ENCODE measurements at regions not wholly inside any gene's neighbourhood (a gene's known extent, or its start where the extent isn't known, plus 50 kb on each side); places are given as distances from the start of the nearest gene placed in this dataset.

GRCh38 chr1:56363007-56363770, 216.2 kb downstream of the PLPP3 start:
- TF ChIP-seq CTCF (IDR thresholded peaks at IDR 0.05) (no peak), NFYB (CRISPR knock-in tag; conservative IDR thresholded peaks at IDR 0.05; ENCODE audit: low read depth) (no peak), ETV6 (CRISPR knock-in tag; IDR thresholded peaks at IDR 0.05) (no peak), NFE2L1 (CRISPR knock-in tag; IDR thresholded peaks at IDR 0.05) (no peak), USF2 (CRISPR knock-in tag; IDR thresholded peaks at IDR 0.05) (no peak), CBFB (CRISPR knock-in tag; IDR thresholded peaks at IDR 0.05; ENCODE audit: low read depth) (no peak), KAT7 (CRISPR knock-in tag; IDR thresholded peaks at IDR 0.05; ENCODE audit: borderline replicate concordance) (no peak), CREB1 (CRISPR knock-in tag; IDR thresholded peaks at IDR 0.05) (no peak), FOXJ3 (CRISPR knock-in tag; IDR thresholded peaks at IDR 0.05; ENCODE audit: borderline replicate concordance) (no peak), ATF3 (CRISPR knock-in tag; conservative IDR thresholded peaks at IDR 0.05) (no peak), ATF1 (CRISPR knock-in tag; IDR thresholded peaks at IDR 0.05) (no peak), HMGXB4 (CRISPR knock-in tag; IDR thresholded peaks at IDR 0.05) (no peak), ZBTB21 (CRISPR knock-in tag; IDR thresholded peaks at IDR 0.05; ENCODE audit: borderline replicate concordance) (no peak), PREB (CRISPR knock-in tag; IDR thresholded peaks at IDR 0.05; ENCODE audit: borderline replicate concordance) (no peak)
